Prostate gland (tissue), 2 donors: ENCODE measurements at regions not wholly inside any gene's neighbourhood (a gene's known extent, or its start where the extent isn't known, plus 50 kb on each side); places are given as distances from the start of the nearest gene placed in this dataset.

Experiments
- DNase-seq: peaks from one replicate; pipeline ENCODE4 v3.0.0-alpha.2; 2019; ENCODE audit warnings: low spot score
- H3K27ac ChIP-seq, 2 donors: fragments of 200-600 bp; sonication (generic); 2 replicates each; pipeline ENCODE4 v1.5.1; 2017 to 2019
- H3K27me3 ChIP-seq: fragments of 200-600 bp; sonication (generic); replicated peaks from 2 replicates; pipeline ENCODE4 v1.5.1; 2019; ENCODE audit not compliant: insufficient read depth
- H3K36me3 ChIP-seq, 2 donors: fragments of 200-600 bp; sonication (generic); 1 replicate in 1 of 2; 2 replicates in 1 of 2; pipeline versions ENCODE4 v1.5.1 to v1.8.1; 2017 to 2019
- H3K4me1 ChIP-seq: fragments of 200-600 bp; sonication (generic); replicated peaks from 2 replicates; pipeline ENCODE4 v1.5.1; 2019
- H3K4me3 ChIP-seq, 2 donors: fragments of 200-600 bp; sonication (generic); 2 replicates each; pipeline ENCODE4 v1.5.1; 2017 to 2019
- H3K9me3 ChIP-seq: fragments of 200-600 bp; sonication (generic); 2 replicates; pipeline ENCODE4 v1.5.1; 2017
- POLR2A ChIP-seq: fragments of 450-650 bp; IDR thresholded peaks from one replicate; pipeline ENCODE4 v1.6.1; 2016; ENCODE audit warnings: antibody characterized with exemption, mild to moderate bottlenecking
- POLR2AphosphoS5 ChIP-seq: sonication (generic); formaldehyde crosslinking; IDR thresholded peaks from one replicate; pipeline ENCODE4 v1.6.1; 2017; ENCODE audit warnings: antibody characterized with exemption
- WGBS: methylation state at CpG from one replicate; pipeline ENCODE4 v1.1.5; 2018; 5-methylcytosine and 5-hydroxymethylcytosine counted together
- intact Hi-C: fragments of 100-400 bp; cut with DNase I; formaldehyde crosslinking; loops from one replicate; pipeline ENCODE4 v1.14.2; 2022
- TF ChIP-seq, protein P1 (sequence below), 4 experiments: fragments of 200-600 bp in 2 of 4; fragments of 450-650 bp in 2 of 4; sonication (generic) in 2 of 4; IDR thresholded peaks; 1 replicate in 3 of 4; 2 replicates in 1 of 4; pipeline ENCODE4 v1.5.1; 2016 to 2019; ENCODE audit warnings: antibody characterized with exemption in 4 of 4, mild to moderate bottlenecking in 2 of 4, moderate library complexity in 2 of 4

DNA sequence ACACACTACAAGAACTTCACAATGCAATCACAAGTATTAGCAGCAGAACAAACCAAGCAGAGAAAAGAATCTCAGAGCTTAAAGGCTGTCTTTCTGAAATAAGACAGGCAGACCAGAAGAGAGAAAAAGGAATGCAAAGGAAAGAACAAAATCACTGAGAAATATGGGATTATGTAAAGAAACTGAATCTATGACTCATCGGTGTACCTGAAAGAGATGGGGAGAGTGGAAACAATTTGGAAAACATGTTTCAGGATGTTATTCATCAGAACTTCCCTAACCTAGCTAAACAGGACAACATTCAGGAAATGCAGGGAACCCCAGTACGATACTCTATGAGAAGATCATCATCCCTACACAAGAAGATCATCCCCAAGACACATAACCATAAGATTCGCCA, 499.0 kb upstream of the CHAC2 start:
- 92% methylated on average over 3 of the region's 3 CpGs for WGBS
- Histone ChIP-seq H3K4me1 (no peaks in the 10 kb centered on the region), H3K4me3 (no peak overlapping the region), H3K9me3 (no peaks in the 10 kb centered on the region), H3K27ac (no peak overlapping the region), H3K27me3 (no peaks in the 10 kb centered on the region), H3K36me3 (no peaks in the 10 kb centered on the region)
- DNase-seq, result no peak
- TF ChIP-seq POLR2AphosphoS5 (no peak), POLR2A (no peak)
- TF ChIP-seq, protein P1, sequence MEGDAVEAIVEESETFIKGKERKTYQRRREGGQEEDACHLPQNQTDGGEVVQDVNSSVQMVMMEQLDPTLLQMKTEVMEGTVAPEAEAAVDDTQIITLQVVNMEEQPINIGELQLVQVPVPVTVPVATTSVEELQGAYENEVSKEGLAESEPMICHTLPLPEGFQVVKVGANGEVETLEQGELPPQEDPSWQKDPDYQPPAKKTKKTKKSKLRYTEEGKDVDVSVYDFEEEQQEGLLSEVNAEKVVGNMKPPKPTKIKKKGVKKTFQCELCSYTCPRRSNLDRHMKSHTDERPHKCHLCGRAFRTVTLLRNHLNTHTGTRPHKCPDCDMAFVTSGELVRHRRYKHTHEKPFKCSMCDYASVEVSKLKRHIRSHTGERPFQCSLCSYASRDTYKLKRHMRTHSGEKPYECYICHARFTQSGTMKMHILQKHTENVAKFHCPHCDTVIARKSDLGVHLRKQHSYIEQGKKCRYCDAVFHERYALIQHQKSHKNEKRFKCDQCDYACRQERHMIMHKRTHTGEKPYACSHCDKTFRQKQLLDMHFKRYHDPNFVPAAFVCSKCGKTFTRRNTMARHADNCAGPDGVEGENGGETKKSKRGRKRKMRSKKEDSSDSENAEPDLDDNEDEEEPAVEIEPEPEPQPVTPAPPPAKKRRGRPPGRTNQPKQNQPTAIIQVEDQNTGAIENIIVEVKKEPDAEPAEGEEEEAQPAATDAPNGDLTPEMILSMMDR (IDR thresholded peaks at IDR 0.05), result no peak
- intact Hi-C loops, result no loop called here

DNA sequence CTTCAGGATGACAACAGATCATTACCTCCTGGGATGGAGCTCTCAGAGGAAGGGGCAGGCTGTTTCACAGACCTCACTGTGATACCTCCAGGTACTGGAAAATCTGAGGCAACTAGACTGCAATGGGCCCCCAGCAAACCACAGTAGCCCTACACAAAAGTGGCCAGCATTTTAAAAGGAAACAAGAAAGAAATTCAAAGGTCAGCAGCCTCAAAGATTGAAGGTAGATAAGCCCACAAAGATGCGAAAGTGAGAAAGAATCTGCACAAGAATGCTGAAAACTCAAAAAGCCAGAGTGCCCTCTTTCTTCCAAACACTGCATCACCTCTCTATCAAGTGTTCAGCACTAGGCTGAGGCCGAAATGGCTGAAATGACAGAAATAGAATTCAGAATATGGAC, 499.5 kb upstream of the CHAC2 start:
- TF ChIP-seq, protein P1 (IDR thresholded peaks at IDR 0.05), result no peak
- TF ChIP-seq POLR2A, result no peak
- no peak for TF ChIP-seq POLR2AphosphoS5
- intact Hi-C loops, result no loop called here
- WGBS, result 56% methylated on average over 2 of the region's 2 CpGs
- H3K27ac ChIP-seq, result no peak overlapping the region
- H3K4me1 ChIP-seq, result no peaks in the 10 kb centered on the region
- H3K27me3 ChIP-seq, result no peaks in the 10 kb centered on the region
- no peaks in the 10 kb centered on the region for H3K36me3 ChIP-seq
- H3K4me3 ChIP-seq, result no peak overlapping the region
- no peaks in the 10 kb centered on the region for H3K9me3 ChIP-seq
- no peak for DNase-seq

DNA sequence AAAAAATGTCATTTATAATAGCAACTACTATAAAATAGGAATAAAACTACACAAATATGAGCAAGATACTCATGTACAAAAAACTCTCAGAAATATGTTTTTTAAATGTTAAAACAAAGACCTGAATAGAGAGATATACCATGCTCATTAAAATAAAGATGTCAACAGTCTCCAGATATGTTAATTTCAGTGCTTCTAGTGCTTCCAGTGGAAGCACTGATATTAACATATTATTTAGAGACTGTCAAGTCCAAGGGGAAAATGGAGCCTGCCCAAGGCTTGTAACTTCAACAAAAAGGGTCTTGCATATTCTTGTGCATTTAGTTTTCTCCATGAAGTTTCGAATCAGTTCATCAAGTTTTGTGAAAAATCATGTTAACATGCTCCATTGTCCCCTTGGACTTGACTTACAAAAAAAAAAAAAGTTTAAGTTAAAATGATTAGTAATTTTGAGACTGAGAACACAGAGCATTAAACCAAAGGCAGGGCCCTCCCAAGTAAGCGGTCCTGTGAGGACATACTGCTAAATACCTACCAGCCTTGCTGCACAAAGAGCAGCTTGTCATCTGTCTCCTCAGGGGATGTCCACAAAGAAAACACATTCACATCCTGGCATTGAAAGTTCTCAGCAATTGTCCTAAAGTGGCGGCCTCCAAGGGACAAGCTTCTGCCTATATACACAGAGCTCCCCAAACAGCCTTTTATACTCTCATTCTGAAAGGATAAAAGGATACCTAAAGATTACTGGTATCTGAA, 501.9 kb upstream of the CHAC2 start:
- TF ChIP-seq POLR2A, result no peak
- TF ChIP-seq, protein P1 (IDR thresholded peaks at IDR 0.05), result no peak
- TF ChIP-seq POLR2AphosphoS5, result no peak
- 80% methylated on average over 3 of the region's 3 CpGs for WGBS
- H3K9me3 ChIP-seq, result no peaks in the 10 kb centered on the region

DNA sequence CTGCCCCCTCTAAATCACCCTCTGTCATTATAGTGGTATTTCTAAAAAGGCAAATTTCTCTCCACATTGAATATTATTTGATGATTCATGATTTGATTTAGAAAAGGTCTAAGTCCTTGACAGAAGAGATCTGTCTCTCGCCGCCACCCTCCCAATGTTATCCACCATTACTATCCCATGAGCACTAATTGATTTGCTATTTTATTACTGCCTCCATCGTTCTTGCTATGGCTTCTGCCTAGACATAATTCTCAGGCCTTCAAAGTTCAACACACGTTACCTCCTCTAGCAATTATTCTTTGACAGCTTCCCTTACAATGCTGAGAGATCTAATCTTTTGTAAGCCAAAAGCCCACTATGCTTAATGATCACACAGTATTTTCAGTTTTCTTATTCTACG, 507.0 kb upstream of the CHAC2 start:
- Histone ChIP-seq H3K4me1 (no peaks in the 10 kb centered on the region), H3K4me3 (no peak overlapping the region), H3K36me3 (no peaks in the 10 kb centered on the region), H3K9me3 (no peaks in the 10 kb centered on the region), H3K27me3 (no peaks in the 10 kb centered on the region), H3K27ac (no peak overlapping the region)
- intact Hi-C loops, result no loop called here
- no peak for DNase-seq
- WGBS, result 90% methylated on average over 5 of the region's 5 CpGs
- TF ChIP-seq POLR2AphosphoS5 (no peak), POLR2A (no peak)
- TF ChIP-seq, protein P1 (IDR thresholded peaks at IDR 0.05), result no peak

More for the DNA sequence above, 501.9 kb upstream of the CHAC2 start:
- H3K4me3 ChIP-seq, result no peak overlapping the region
- intact Hi-C loops, result no loop called here
- no peak overlapping the region for H3K27ac ChIP-seq
- no peaks in the 10 kb centered on the region for H3K36me3 ChIP-seq
- no peaks in the 10 kb centered on the region for H3K27me3 ChIP-seq
- no peaks in the 10 kb centered on the region for H3K4me1 ChIP-seq
- no peak for DNase-seq

DNA sequence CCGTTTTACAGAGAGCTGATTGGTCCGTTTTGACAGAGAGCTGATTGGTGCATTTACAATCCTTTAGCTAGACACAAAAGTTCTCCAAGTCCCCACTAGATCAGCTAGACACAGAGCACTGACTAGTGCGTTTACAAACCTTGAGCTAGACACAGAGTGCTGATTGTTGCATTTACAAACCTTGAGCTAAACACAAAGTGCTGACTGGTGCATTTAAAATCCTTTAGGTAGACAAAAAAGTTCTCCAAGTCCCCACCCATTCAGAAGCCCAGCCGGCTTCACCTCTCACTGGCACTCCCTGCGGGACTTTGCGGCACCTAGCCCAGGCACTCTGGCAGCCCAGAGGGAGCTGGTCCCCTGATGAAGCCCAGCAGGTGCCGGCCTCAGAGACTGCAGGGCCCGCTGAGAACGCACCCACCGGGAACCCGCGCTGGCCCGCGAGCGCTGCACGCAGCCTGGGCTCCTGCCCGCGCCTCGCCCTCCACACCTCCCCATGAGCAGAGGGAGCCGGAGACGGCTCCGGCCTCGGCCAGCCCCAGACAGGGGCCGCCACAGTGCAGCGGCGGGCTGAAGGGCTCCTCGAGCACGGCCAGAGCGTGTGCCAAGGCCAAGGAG, 508.1 kb upstream of the CHAC2 start:
- Histone ChIP-seq H3K9me3 (no peaks in the 10 kb centered on the region), H3K36me3 (no peaks in the 10 kb centered on the region), H3K4me3 (no peak overlapping the region), H3K4me1 (no peaks in the 10 kb centered on the region), H3K27me3 (no peaks in the 10 kb centered on the region), H3K27ac (no peak overlapping the region)
- no peak for DNase-seq
- WGBS, result 94% methylated on average over 28 of the region's 29 CpGs
- intact Hi-C loops, result no loop called here
- TF ChIP-seq, protein P1 (IDR thresholded peaks at IDR 0.05), result no peak
- TF ChIP-seq POLR2AphosphoS5 (no peak), POLR2A (no peak)
